ENCODE measurements at regions not wholly inside any gene's neighbourhood (a gene's known extent, or its start where the extent isn't known, plus 50 kb on each side); places are given as distances from the start of the nearest gene placed in this dataset.

GRCh38 chr1:42096554-42096953 is 56.7 kb upstream of the GUCA2B start:
- no TSS peak for BruUV-seq (replicated peaks)

More at GRCh38 chr1:42096554-42096953, 56.7 kb upstream of the GUCA2B start:
- POLR2A ChIA-PET = interaction anchor here (1.1 kb wide), 1 partner anchor 12 kb away, joined by 3 read pairs; no protein-coding TSS in a partner anchor
- intact Hi-C loops (cut with micrococcal nuclease) (no loop called here), in situ Hi-C loops (cut with MboI) (no loop called here)
- Histone ChIP-seq H3K27ac (ENCODE audit: extremely low read depth, low read depth, low read length) (no peak overlapping the region), H4K20me1 (replicated peaks; ENCODE audit: control insufficient read depth, insufficient read depth, low read length) (no peaks in the 10 kb centered on the region), H3K4me2 (ENCODE audit: insufficient read depth, low read length) (no peak overlapping the region), H3K36me3 (ENCODE audit: control insufficient read depth, insufficient read depth, low read length) (no peaks in the 10 kb centered on the region), H2AFZ (ENCODE audit: low read depth, low read length) (no peak overlapping the region), H3K9me3 (replicated peaks; ENCODE audit: control insufficient read depth, insufficient read depth, low read depth, low read length) (no peaks in the 10 kb centered on the region), H3K4me3 (no peak overlapping the region), H3K27me3 (ENCODE audit: control insufficient read depth in 2 of 2, insufficient read depth in 2 of 2, low read length in 2 of 2) (no peaks in the 10 kb centered on the region), H3K9ac (ENCODE audit: insufficient read depth in 1 of 2, low read depth in 2 of 2, low read length in 2 of 2) (no peak overlapping the region), H3K4me1 (replicated peaks in 1 of 2; ENCODE audit: control insufficient read depth in 2 of 2, insufficient read depth in 2 of 2, low read length in 2 of 2) (no peaks in the 10 kb centered on the region), H3K79me2 (ENCODE audit: control insufficient read depth, insufficient read depth, low read length) (no peaks in the 10 kb centered on the region), H3K9me1 (ENCODE audit: control insufficient read depth, insufficient read depth, low read length) (no peaks in the 10 kb centered on the region)
- CTCF ChIA-PET (ENCODE audit: low intra/inter-chr PET ratio) = no interaction called here
- DNase-seq (ENCODE audit: extremely low read depth in 1 of 4, low spot score in 3 of 4) (no peak), FAIRE-seq (no peak), ATAC-seq (no peak)
- TF ChIP-seq ZNF583 (CRISPR knock-in tag; IDR thresholded peaks at IDR 0.05) (no peak), BMI1 (IDR thresholded peaks at IDR 0.05; ENCODE audit: low read length) (no peak), TCF7 (IDR thresholded peaks at IDR 0.05; ENCODE audit: borderline replicate concordance) (no peak), MEF2A (IDR thresholded peaks at IDR 0.05; ENCODE audit: control insufficient read depth, low read depth, low read length) (no peak), PTBP1 (IDR thresholded peaks at IDR 0.05; ENCODE audit: low read depth, low read length) (no peak), ZNF324 (CRISPR knock-in tag; IDR thresholded peaks at IDR 0.05) (no peak), PATZ1 (CRISPR knock-in tag; IDR thresholded peaks at IDR 0.05; ENCODE audit: borderline replicate concordance) (no peak), SRSF9 (IDR thresholded peaks at IDR 0.05; ENCODE audit: borderline replicate concordance, low read depth, low read length) (no peak), MAFK (IDR thresholded peaks at IDR 0.05; ENCODE audit: low read length) (no peak), ZNF696 (CRISPR knock-in tag; conservative IDR thresholded peaks at IDR 0.05) (no peak), ELF2 (CRISPR knock-in tag; IDR thresholded peaks at IDR 0.05) (no peak), ZC3H8 (IDR thresholded peaks at IDR 0.05) (no peak), ZNF311 (CRISPR knock-in tag; IDR thresholded peaks at IDR 0.05) (no peak), JUND (IDR thresholded peaks at IDR 0.05; ENCODE audit: borderline replicate concordance, low read depth, low read length) (no peak), JUND (tag; IDR thresholded peaks at IDR 0.05; ENCODE audit: borderline replicate concordance, low read depth, low read length) (no peak), SREBF1 (IDR thresholded peaks at IDR 0.05; ENCODE audit: borderline replicate concordance, low read depth, low read length) (no peak), CBX8 (IDR thresholded peaks at IDR 0.05; ENCODE audit: borderline replicate concordance, extremely low read depth, low read depth, low read length, poor library complexity, severe bottlenecking) (no peak)
- TF ChIP-seq, protein P1, sequence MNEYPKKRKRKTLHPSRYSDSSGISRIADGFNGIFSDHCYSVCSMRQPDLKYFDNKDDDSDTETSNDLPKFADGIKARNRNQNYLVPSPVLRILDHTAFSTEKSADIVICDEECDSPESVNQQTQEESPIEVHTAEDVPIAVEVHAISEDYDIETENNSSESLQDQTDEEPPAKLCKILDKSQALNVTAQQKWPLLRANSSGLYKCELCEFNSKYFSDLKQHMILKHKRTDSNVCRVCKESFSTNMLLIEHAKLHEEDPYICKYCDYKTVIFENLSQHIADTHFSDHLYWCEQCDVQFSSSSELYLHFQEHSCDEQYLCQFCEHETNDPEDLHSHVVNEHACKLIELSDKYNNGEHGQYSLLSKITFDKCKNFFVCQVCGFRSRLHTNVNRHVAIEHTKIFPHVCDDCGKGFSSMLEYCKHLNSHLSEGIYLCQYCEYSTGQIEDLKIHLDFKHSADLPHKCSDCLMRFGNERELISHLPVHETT (CRISPR knock-in tag; conservative IDR thresholded peaks at IDR 0.05 in 1 of 2, IDR thresholded peaks at IDR 0.05 in 1 of 2) = no peak
- WGBS (ENCODE audit: insufficient coverage, low coverage, missing lambda C conversion rate) = 5% methylated on average over 1 of the region's 1 CpG
